AG04449 (cell line): ENCODE measurements at regions not wholly inside any gene's neighbourhood (a gene's known extent, or its start where the extent isn't known, plus 50 kb on each side); places are given as distances from the start of the nearest gene placed in this dataset.

Experiments
- CTCF ChIA-PET: fragments of 350-600 bp; formaldehyde crosslinking; extraction: SDS; loops from one replicate; lab custom pipeline; 2021; ENCODE audit warnings: antibody characterized with exemption; lab: Yijun Ruan, JAX
- POLR2A ChIA-PET: fragments of 400-600, 350-600 bp; formaldehyde crosslinking; extraction: SDS; loops from one replicate; lab custom pipeline; 2020; ENCODE audit warnings: antibody characterized with exemption, inconsistent platforms; lab: Yijun Ruan, JAX
- DNase-seq: peaks from one replicate; pipeline ENCODE4 v3.0.0-alpha.2; 2010; ENCODE audit warnings: low read depth, low spot score
- H3K4me3 ChIP-seq: 2 replicates; pipeline ENCODE4 v1.5.1; 2011; ENCODE audit warnings: low read depth, mild to moderate bottlenecking, control low read depth, low read length
- CTCF ChIP-seq: IDR thresholded peaks from one replicate; pipeline ENCODE4 v1.5.1; 2011; ENCODE audit warnings: mild to moderate bottlenecking, moderate library complexity, low read length, control low read depth, inconsistent platforms; ENCODE audit not compliant: insufficient read depth; ENCODE audit errors: missing control alignments

- TF ChIP-seq CTCF = no peak
- ChIA-PET POLR2A (interaction anchor here (0.7 to 1.1 kb wide), 3 partner anchors 9 to 325 kb away, joined by 3 to 4 read pairs (median 3); partner anchors contain the start of gene ENC1), CTCF (interaction anchor here (1.3 to 1.9 kb wide), 2 partner anchors 326 to 414 kb away, joined by 4 to 6 read pairs; no protein-coding TSS in a partner anchor)
- H3K4me3 ChIP-seq = no peak overlapping the region
- DNase-seq = peak; percentile 92
These were observed 324.4 kb downstream of the ENC1 start for GRCh38 chr5:74316064-74316603.

GRCh38 chr5:74314906-74315305 lies 325.6 kb downstream of the ENC1 start:
- POLR2A ChIA-PET = no interaction called here
- CTCF ChIA-PET = no interaction called here

GRCh38 chr5:74313896-74314295 lies 326.6 kb downstream of the ENC1 start:
- DNase-seq = no peak
- ChIA-PET CTCF (no interaction called here), POLR2A (no interaction called here)
- no peak for TF ChIP-seq CTCF
- no peak overlapping the region for H3K4me3 ChIP-seq

More at GRCh38 chr5:74314906-74315305, 325.6 kb downstream of the ENC1 start:
- no peak for DNase-seq
- TF ChIP-seq CTCF = no peak
- no peak overlapping the region for H3K4me3 ChIP-seq

GRCh38 chr5:74312746-74313145 lies 327.8 kb downstream of the ENC1 start:
- CTCF ChIA-PET = no interaction called here
- POLR2A ChIA-PET = no interaction called here

GRCh38 chr5:74311961-74312360 lies 328.6 kb downstream of the ENC1 start:
- no peak overlapping the region for H3K4me3 ChIP-seq
- POLR2A ChIA-PET = interaction anchor here (0.7 kb wide), 1 partner anchor 15 kb away, joined by 3 read pairs; no protein-coding TSS in a partner anchor
- TF ChIP-seq CTCF = no peak
- no peak for DNase-seq
- CTCF ChIA-PET = interaction anchor here (1.0 kb wide), 1 partner anchor 277 kb away, joined by 3 read pairs; no protein-coding TSS in a partner anchor

More at GRCh38 chr5:74312746-74313145, 327.8 kb downstream of the ENC1 start:
- no peak overlapping the region for H3K4me3 ChIP-seq
- no peak for DNase-seq
- TF ChIP-seq CTCF = no peak

- no peak for DNase-seq
- TF ChIP-seq CTCF = no peak
- H3K4me3 ChIP-seq = no peak overlapping the region
- ChIA-PET POLR2A (interaction anchor here (0.7 kb wide), 1 partner anchor 15 kb away, joined by 3 read pairs; no protein-coding TSS in a partner anchor), CTCF (interaction anchor here (1.0 to 1.6 kb wide), 4 partner anchors 16 to 330 kb away, joined by 3 read pairs; partner anchors contain the start of gene ENC1)
These were observed 329.3 kb downstream of the ENC1 start for GRCh38 chr5:74310997-74311930.
